A673 (cell line): ENCODE measurements at regions not wholly inside any gene's neighbourhood (a gene's known extent, or its start where the extent isn't known, plus 50 kb on each side); places are given as distances from the start of the nearest gene placed in this dataset.

Experiments
- BruUV-seq: library from RNA; stranded (reverse); fragments of 400-500 nt; replicated peaks from 2 replicates; lab custom pipeline; 2021; lab: Mats Ljungman, UMichigan
- CTCF ChIA-PET: fragments of 300-600 bp; sonication (Branson Sonifier 250); formaldehyde crosslinking; loops from one replicate; lab custom pipeline; 2022; ENCODE audit warnings: antibody characterized with exemption; lab: Charles Lee
- POLR2A ChIA-PET: fragments of 300-600 bp; sonication (Branson Sonifier 250); formaldehyde crosslinking; loops from one replicate; lab custom pipeline; 2022; ENCODE audit warnings: antibody characterized with exemption; ENCODE audit not compliant: low non-redundant PET; lab: Charles Lee
- DNase-seq: peaks from one replicate; pipeline ENCODE4 v3.0.0-alpha.2; 2015; ENCODE audit warnings: low spot score
- H3K27ac ChIP-seq: fragments of 200-600 bp; sonication (generic); 2 replicates; pipeline ENCODE4 v1.5.1; 2016; ENCODE audit warnings: mixed run types, low read depth, mild to moderate bottlenecking, mixed read lengths, antibody characterized with exemption, low read length; ENCODE audit not compliant: poor library complexity, severe bottlenecking
- H3K27me3 ChIP-seq: fragments of 200-600 bp; sonication (generic); replicated peaks from 2 replicates; pipeline ENCODE4 v1.6.1; 2017; ENCODE audit warnings: mixed run types, low read depth, mild to moderate bottlenecking, mixed read lengths, antibody characterized with exemption, low read length; ENCODE audit not compliant: insufficient read depth, poor library complexity
- H3K36me3 ChIP-seq: fragments of 200-600 bp; sonication (generic); 2 replicates; pipeline ENCODE4 v1.6.1; 2016; ENCODE audit warnings: mixed run types, mild to moderate bottlenecking, mixed read lengths, antibody characterized with exemption, low read length; ENCODE audit not compliant: insufficient read depth, poor library complexity, severe bottlenecking
- H3K4me1 ChIP-seq: fragments of 200-600 bp; sonication (generic); 2 replicates; pipeline ENCODE4 v1.6.1; 2017; ENCODE audit warnings: mixed run types, mild to moderate bottlenecking, mixed read lengths, antibody characterized with exemption, low read length; ENCODE audit not compliant: insufficient read depth, poor library complexity, severe bottlenecking
- H3K4me3 ChIP-seq: fragments of 200-600 bp; sonication (generic); 2 replicates; pipeline ENCODE4 v1.5.1; 2016; ENCODE audit warnings: low read depth, mixed run types, mild to moderate bottlenecking, mixed read lengths, low read length; ENCODE audit not compliant: poor library complexity, severe bottlenecking
- H3K9me3 ChIP-seq: fragments of 200-600 bp; sonication (generic); 2 replicates; pipeline ENCODE4 v1.6.1; 2016; ENCODE audit warnings: mixed run types, low read depth, mild to moderate bottlenecking, mixed read lengths, antibody characterized with exemption, low read length; ENCODE audit not compliant: poor library complexity, severe bottlenecking
- EZH2 ChIP-seq: fragments of 200-600 bp; sonication (generic); IDR thresholded peaks from 2 replicates; pipeline ENCODE4 v1.6.1; 2017; ENCODE audit warnings: borderline replicate concordance, low read depth, mild to moderate bottlenecking, mixed read lengths, antibody characterized with exemption, low read length; ENCODE audit not compliant: poor library complexity, severe bottlenecking
- intact Hi-C: fragments of 100-400 bp; cut with micrococcal nuclease; formaldehyde crosslinking; loops from one replicate; pipeline ENCODE4 v1.10.0; 2022; ENCODE audit not compliant: unreplicated experiment
- TF ChIP-seq, protein P1 (sequence below): fragments of 300-800, 200-600 bp; sonication (generic); conservative IDR thresholded peaks from 2 replicates; pipeline ENCODE4 v1.5.1; 2017; ENCODE audit warnings: low read depth, mild to moderate bottlenecking, antibody characterized with exemption, low read length, moderate library complexity, mixed read lengths

GRCh38 chr13:65892859-65893258 is 1337.3 kb downstream of the PCDH9 start:
- H3K4me3 ChIP-seq: no peak overlapping the region
- no TSS peak for BruUV-seq
- CTCF ChIA-PET: no interaction called here

GRCh38 chr13:65889368-65889767 is 1340.8 kb downstream of the PCDH9 start:
- intact Hi-C loops: no loop called here
- DNase-seq: no peak
- BruUV-seq: no TSS peak
- no peaks in the 10 kb centered on the region for H3K9me3 ChIP-seq
- no peaks in the 10 kb centered on the region for H3K4me1 ChIP-seq
- H3K36me3 ChIP-seq: no peaks in the 10 kb centered on the region
- H3K4me3 ChIP-seq: no peak overlapping the region
- no peak overlapping the region for H3K27ac ChIP-seq
- TF ChIP-seq EZH2: no peak
- TF ChIP-seq, protein P1, sequence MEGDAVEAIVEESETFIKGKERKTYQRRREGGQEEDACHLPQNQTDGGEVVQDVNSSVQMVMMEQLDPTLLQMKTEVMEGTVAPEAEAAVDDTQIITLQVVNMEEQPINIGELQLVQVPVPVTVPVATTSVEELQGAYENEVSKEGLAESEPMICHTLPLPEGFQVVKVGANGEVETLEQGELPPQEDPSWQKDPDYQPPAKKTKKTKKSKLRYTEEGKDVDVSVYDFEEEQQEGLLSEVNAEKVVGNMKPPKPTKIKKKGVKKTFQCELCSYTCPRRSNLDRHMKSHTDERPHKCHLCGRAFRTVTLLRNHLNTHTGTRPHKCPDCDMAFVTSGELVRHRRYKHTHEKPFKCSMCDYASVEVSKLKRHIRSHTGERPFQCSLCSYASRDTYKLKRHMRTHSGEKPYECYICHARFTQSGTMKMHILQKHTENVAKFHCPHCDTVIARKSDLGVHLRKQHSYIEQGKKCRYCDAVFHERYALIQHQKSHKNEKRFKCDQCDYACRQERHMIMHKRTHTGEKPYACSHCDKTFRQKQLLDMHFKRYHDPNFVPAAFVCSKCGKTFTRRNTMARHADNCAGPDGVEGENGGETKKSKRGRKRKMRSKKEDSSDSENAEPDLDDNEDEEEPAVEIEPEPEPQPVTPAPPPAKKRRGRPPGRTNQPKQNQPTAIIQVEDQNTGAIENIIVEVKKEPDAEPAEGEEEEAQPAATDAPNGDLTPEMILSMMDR: no peak
- POLR2A ChIA-PET: no interaction called here
- CTCF ChIA-PET: no interaction called here
- H3K27me3 ChIP-seq: no peaks in the 10 kb centered on the region

More at GRCh38 chr13:65892859-65893258, 1337.3 kb downstream of the PCDH9 start:
- Histone ChIP-seq H3K27me3 (no peaks in the 10 kb centered on the region), H3K9me3 (no peaks in the 10 kb centered on the region), H3K27ac (no peak overlapping the region), H3K36me3 (no peaks in the 10 kb centered on the region), H3K4me1 (no peaks in the 10 kb centered on the region)
- POLR2A ChIA-PET: no interaction called here
- no peak for DNase-seq
- no peak for TF ChIP-seq EZH2
- TF ChIP-seq, protein P1: no peak
- intact Hi-C loops: no loop called here

DNA sequence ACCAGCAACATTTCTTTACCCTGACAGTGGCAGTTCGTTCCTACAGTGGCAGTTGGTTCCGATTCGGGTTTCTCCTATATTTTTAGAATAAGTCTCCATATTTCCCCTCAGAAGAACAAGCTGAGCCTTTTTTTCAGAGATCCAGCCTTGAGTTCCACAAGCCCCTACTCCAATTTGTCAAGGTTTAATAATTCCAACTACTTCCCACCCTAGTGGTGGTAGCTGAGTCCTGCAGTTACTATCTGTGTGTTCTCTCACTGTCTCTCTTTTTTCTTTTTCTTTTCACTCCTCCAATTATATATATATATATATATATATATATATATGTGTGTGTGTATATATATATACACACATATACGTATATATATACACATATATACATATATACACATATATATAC is 1347.3 kb downstream of the PCDH9 start:
- ChIA-PET CTCF (no interaction called here), POLR2A (no interaction called here)
- DNase-seq: peak; percentile 0
- H3K4me1 ChIP-seq: no peaks in the 10 kb centered on the region
- no peaks in the 10 kb centered on the region for H3K9me3 ChIP-seq
- H3K27me3 ChIP-seq: no peaks in the 10 kb centered on the region
- TF ChIP-seq EZH2: no peak
- TF ChIP-seq, protein P1: peak; percentile 25; the same call in 1 of the 2 replicates
- intact Hi-C loops: no loop called here
- BruUV-seq: no TSS peak
- H3K36me3 ChIP-seq: no peaks in the 10 kb centered on the region
- H3K4me3 ChIP-seq: no peak overlapping the region
- no peak overlapping the region for H3K27ac ChIP-seq
